Osteoblast (primary cell): ENCODE measurements at regions not wholly inside any gene's neighbourhood (a gene's known extent, or its start where the extent isn't known, plus 50 kb on each side); places are given as distances from the start of the nearest gene placed in this dataset.
"Not testable (repeated sequence)": the region's sequence is repeated elsewhere in the genome, so short reads cannot be mapped to it uniquely, and the experiment has no call there.

ENCODE experiments used
- DNase-seq: peaks from one replicate; pipeline ENCODE4 v3.0.0; 2011; ENCODE audit warnings: low spot score, mixed read lengths; ENCODE audit not compliant: insufficient read length; ENCODE audit errors: missing footprints
- H2AFZ ChIP-seq: 2 replicates; pipeline ENCODE4 v1.6.0; 2011; ENCODE audit warnings: mild to moderate bottlenecking, low read length
- H3K27ac ChIP-seq: 2 replicates; pipeline ENCODE4 v1.5.1; 2011; ENCODE audit warnings: mild to moderate bottlenecking, low read depth, low read length, moderate library complexity
- H3K27me3 ChIP-seq: 2 replicates; pipeline ENCODE4 v1.6.0; 2012; ENCODE audit warnings: mild to moderate bottlenecking, control low read depth, inconsistent platforms, low read length, moderate library complexity; ENCODE audit not compliant: insufficient read depth
- H3K36me3 ChIP-seq: 2 replicates; pipeline ENCODE4 v1.5.1; 2011; ENCODE audit warnings: mild to moderate bottlenecking, low read length, control low read depth, moderate library complexity; ENCODE audit not compliant: insufficient read depth
- H3K4me1 ChIP-seq: 2 replicates; pipeline ENCODE4 v1.5.1; 2011; ENCODE audit warnings: mild to moderate bottlenecking, low read length, control low read depth, moderate library complexity; ENCODE audit not compliant: insufficient read depth
- H3K4me2 ChIP-seq: 2 replicates; pipeline ENCODE4 v1.6.0; 2011; ENCODE audit warnings: mild to moderate bottlenecking, low read length; ENCODE audit not compliant: insufficient read depth
- H3K4me3 ChIP-seq: fragments of 200-600 bp; sonication (generic); 3 replicates; pipeline ENCODE4 v1.5.1; 2012; ENCODE audit warnings: mild to moderate bottlenecking, low read length, inconsistent platforms; ENCODE audit not compliant: insufficient read depth
- H3K79me2 ChIP-seq: 2 replicates; pipeline ENCODE4 v1.6.0; 2012; ENCODE audit warnings: mild to moderate bottlenecking, low read length, control low read depth, inconsistent platforms; ENCODE audit not compliant: insufficient read depth
- H3K9me3 ChIP-seq: 2 replicates; pipeline ENCODE4 v1.5.1; 2011; ENCODE audit warnings: low read depth, low read length, control low read depth
- H4K20me1 ChIP-seq: 2 replicates; pipeline ENCODE4 v1.6.0; 2012; ENCODE audit warnings: mild to moderate bottlenecking, low read length, control low read depth; ENCODE audit not compliant: insufficient read depth
- CTCF ChIP-seq: IDR thresholded peaks from 2 replicates; pipeline ENCODE4 v1.5.1; 2011; ENCODE audit warnings: mild to moderate bottlenecking, low read depth, low read length, moderate library complexity; ENCODE audit errors: extremely low read depth

GRCh38 chr9:91512235-91512634 lies 88.6 kb upstream of the NFIL3 start:
- H2AFZ ChIP-seq, H3K36me3 ChIP-seq, H3K27ac ChIP-seq, H3K4me3 ChIP-seq, H3K79me2 ChIP-seq, DNase-seq, H3K9me3 ChIP-seq, H3K4me2 ChIP-seq, H3K27me3 ChIP-seq, H4K20me1 ChIP-seq: not testable (repeated sequence)
- H3K4me1 ChIP-seq: peaks cover 18% of the 10 kb centered on the region

- Histone ChIP-seq H2AFZ (peak overlapping the region; percentile 11), H3K4me2 (no peak overlapping the region), H3K4me3 (no peak overlapping the region), H4K20me1 (no peaks in the 10 kb centered on the region), H3K27ac (no peak overlapping the region), H3K36me3 (no peaks in the 10 kb centered on the region), H3K27me3 (no peaks in the 10 kb centered on the region), H3K4me1 (peaks cover 16% of the 10 kb centered on the region), H3K9me3 (no peaks in the 10 kb centered on the region), H3K79me2 (no peaks in the 10 kb centered on the region)
- no peak for DNase-seq
- no peak for TF ChIP-seq CTCF
These were observed 80.0 kb upstream of the NFIL3 start for GRCh38 chr9:91503673-91504081.

DNA sequence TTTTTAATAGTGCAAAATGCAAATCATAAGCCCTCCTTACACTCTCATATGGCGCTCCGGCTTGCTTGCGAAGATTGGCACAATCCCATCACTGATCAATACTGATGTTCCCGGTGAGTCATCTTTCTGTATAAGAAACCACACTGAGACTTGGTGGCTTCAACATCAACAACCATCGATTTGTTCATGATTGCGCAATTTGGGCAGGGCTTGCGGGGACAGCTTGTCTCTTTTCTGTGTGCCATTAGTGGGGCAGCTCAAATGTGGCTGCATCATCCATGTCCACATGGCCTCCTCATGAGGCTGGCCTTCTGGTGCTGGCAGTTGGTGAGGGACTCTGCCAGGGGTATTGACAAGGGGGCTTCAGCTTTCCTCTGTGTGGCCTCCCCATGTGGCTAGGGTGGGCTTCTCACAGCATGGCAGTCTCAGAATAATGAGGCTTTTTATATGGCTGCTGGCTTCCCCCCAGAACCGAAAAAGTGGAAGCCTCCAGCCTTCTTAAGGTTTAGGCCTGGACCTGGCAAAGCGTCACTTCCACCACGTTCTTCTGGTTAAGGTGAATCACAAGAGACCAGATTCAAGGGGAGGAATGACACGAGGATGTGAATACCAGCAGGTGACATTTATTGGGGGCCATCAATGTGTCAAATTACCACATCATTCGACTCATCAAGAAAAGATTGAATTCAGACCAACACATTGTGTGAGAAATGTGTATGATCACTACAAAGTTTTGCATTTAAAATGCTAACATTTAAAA lies 79.5 kb upstream of the NFIL3 start:
- no peaks in the 10 kb centered on the region for H3K9me3 ChIP-seq
- H3K27me3 ChIP-seq: no peaks in the 10 kb centered on the region
- no peaks in the 10 kb centered on the region for H3K36me3 ChIP-seq
- no peak overlapping the region for H3K27ac ChIP-seq
- no peaks in the 10 kb centered on the region for H4K20me1 ChIP-seq
- no peak overlapping the region for H3K4me2 ChIP-seq
- H2AFZ ChIP-seq: no peak overlapping the region
- TF ChIP-seq CTCF: no peak
- H3K4me3 ChIP-seq: no peak overlapping the region
- no peak for DNase-seq
- peaks cover 16% of the 10 kb centered on the region for H3K4me1 ChIP-seq
- H3K79me2 ChIP-seq: no peaks in the 10 kb centered on the region

DNA sequence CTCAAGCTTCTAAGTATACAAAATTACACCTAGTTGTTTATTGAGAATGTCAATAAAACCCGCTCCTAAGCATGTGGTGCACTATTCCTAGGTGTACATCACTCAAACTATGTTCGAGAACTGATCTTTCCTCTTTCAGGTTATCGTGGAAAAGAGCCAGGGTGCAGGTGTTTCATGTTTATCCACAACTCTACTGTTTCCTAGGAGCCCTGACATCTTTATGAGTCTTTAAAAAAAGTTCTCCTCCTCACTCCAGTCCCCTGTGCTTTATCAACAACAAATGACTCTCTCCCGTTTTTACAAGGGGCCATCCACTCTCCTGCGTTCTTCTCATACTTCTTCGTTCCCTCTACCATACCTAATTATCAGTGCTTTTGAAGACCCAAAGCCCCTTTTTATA lies 78.8 kb upstream of the NFIL3 start:
- Histone ChIP-seq H2AFZ (no peak overlapping the region), H3K9me3 (no peaks in the 10 kb centered on the region), H3K4me2 (no peak overlapping the region), H3K36me3 (no peaks in the 10 kb centered on the region), H3K4me1 (peaks cover 16% of the 10 kb centered on the region), H3K27me3 (no peaks in the 10 kb centered on the region), H4K20me1 (no peaks in the 10 kb centered on the region), H3K27ac (no peak overlapping the region), H3K4me3 (no peak overlapping the region), H3K79me2 (no peaks in the 10 kb centered on the region)
- no peak for DNase-seq
- no peak for TF ChIP-seq CTCF
